HEK293 (cell line): ENCODE measurements at regions not wholly inside any gene's neighbourhood (a gene's known extent, or its start where the extent isn't known, plus 50 kb on each side); places are given as distances from the start of the nearest gene placed in this dataset.

Experiments
- CTCF ChIA-PET: fragments of 350-600 bp; formaldehyde crosslinking; extraction: SDS; loops from one replicate; lab custom pipeline; 2021; ENCODE audit warnings: antibody characterized with exemption; lab: Yijun Ruan, JAX
- POLR2A ChIA-PET: fragments of 300-600 bp; formaldehyde crosslinking; extraction: SDS; loops from one replicate; lab custom pipeline; 2020; ENCODE audit warnings: antibody characterized with exemption, inconsistent platforms; lab: Yijun Ruan, JAX
- H3K27ac ChIP-seq: fragments of 200-500 bp; sonication (Bioruptor generic); 2 replicates; pipeline ENCODE4 v1.5.1; 2014; ENCODE audit warnings: low read depth, low read length, control low read depth, inconsistent platforms; ENCODE audit errors: extremely low read depth
- H3K36me3 ChIP-seq, 2 experiments: fragments of 200-500 bp in 1 of 2; sonication (Bioruptor generic) in 1 of 2; 1 replicate in 1 of 2; 2 replicates in 1 of 2; pipeline ENCODE4 v1.5.1; 2014 to 2017; ENCODE audit warnings: inconsistent platforms in 2 of 2, low read length in 2 of 2; ENCODE audit not compliant: control insufficient read depth in 2 of 2, insufficient read depth in 1 of 2
- H3K4me1 ChIP-seq: fragments of 200-500 bp; sonication (Bioruptor generic); 2 replicates; pipeline ENCODE4 v1.5.1; 2014; ENCODE audit warnings: mild to moderate bottlenecking, low read length, inconsistent platforms; ENCODE audit not compliant: control insufficient read depth, insufficient read depth
- H3K4me3 ChIP-seq: 2 replicates; pipeline ENCODE4 v1.5.1; 2011; ENCODE audit warnings: low read depth, mild to moderate bottlenecking, control low read depth, low read length, moderate library complexity
- H3K9me3 ChIP-seq: fragments of 200-500 bp; sonication (Bioruptor generic); 2 replicates; pipeline ENCODE4 v1.5.1; 2014; ENCODE audit warnings: low read depth, low read length, inconsistent platforms; ENCODE audit not compliant: control insufficient read depth, insufficient read depth
- AEBP2 ChIP-seq: fragments of 450-650 bp; formaldehyde crosslinking; IDR thresholded peaks from 2 replicates; pipeline ENCODE4 v1.5.1; 2016; ENCODE audit warnings: missing biosample characterization, missing genetic modification characterization, borderline replicate concordance
- GLI4 ChIP-seq: fragments of 450-650 bp; formaldehyde crosslinking; IDR thresholded peaks from 2 replicates; pipeline ENCODE4 v1.5.1; 2016; ENCODE audit warnings: missing biosample characterization, missing genetic modification characterization
- HOXC10 ChIP-seq: sonication (generic); formaldehyde crosslinking; IDR thresholded peaks from 2 replicates; pipeline ENCODE4 v1.8.1; 2023; ENCODE audit warnings: mild to moderate bottlenecking, missing genetic modification reagents
- KLF1 ChIP-seq: fragments of 450-650 bp; formaldehyde crosslinking; IDR thresholded peaks from 2 replicates; pipeline ENCODE4 v1.5.1; 2016; ENCODE audit warnings: missing biosample characterization, missing genetic modification characterization
- KLF7 ChIP-seq: fragments of 450-650 bp; formaldehyde crosslinking; IDR thresholded peaks from 2 replicates; pipeline ENCODE4 v1.5.1; 2016; ENCODE audit warnings: missing biosample characterization, missing genetic modification characterization, borderline replicate concordance
- MYNN ChIP-seq: fragments of 450-650 bp; formaldehyde crosslinking; IDR thresholded peaks from 2 replicates; pipeline ENCODE4 v1.5.1; 2016; ENCODE audit warnings: missing biosample characterization, missing genetic modification characterization, borderline replicate concordance
- SCRT1 ChIP-seq: fragments of 450-650 bp; formaldehyde crosslinking; IDR thresholded peaks from 2 replicates; pipeline ENCODE4 v1.5.1; 2016; ENCODE audit warnings: missing biosample characterization, missing genetic modification characterization, borderline replicate concordance
- ZBTB7A ChIP-seq: fragments of 450-650 bp; formaldehyde crosslinking; IDR thresholded peaks from 2 replicates; pipeline ENCODE4 v1.5.1; 2016; ENCODE audit warnings: low read depth, missing biosample characterization, missing genetic modification characterization
- ZNF155 ChIP-seq: fragments of 450-650 bp; formaldehyde crosslinking; IDR thresholded peaks from 2 replicates; pipeline ENCODE4 v1.5.1; 2016; ENCODE audit warnings: missing biosample characterization, missing genetic modification characterization
- ZNF157 ChIP-seq: fragments of 450-650 bp; formaldehyde crosslinking; IDR thresholded peaks from 2 replicates; pipeline ENCODE4 v1.5.1; 2016; ENCODE audit warnings: missing biosample characterization, missing genetic modification characterization
- ZNF175 ChIP-seq: fragments of 450-650 bp; formaldehyde crosslinking; IDR thresholded peaks from 2 replicates; pipeline ENCODE4 v1.5.1; 2016; ENCODE audit warnings: missing biosample characterization, missing genetic modification characterization
- ZNF221 ChIP-seq: fragments of 450-650 bp; formaldehyde crosslinking; IDR thresholded peaks from 2 replicates; pipeline ENCODE4 v1.5.1; 2017; ENCODE audit warnings: missing biosample characterization, missing genetic modification characterization, borderline replicate concordance
- ZNF23 ChIP-seq: fragments of 450-650 bp; formaldehyde crosslinking; IDR thresholded peaks from 2 replicates; pipeline ENCODE4 v1.5.1; 2016; ENCODE audit warnings: missing biosample characterization, missing genetic modification characterization, borderline replicate concordance
- ZNF239 ChIP-seq: fragments of 450-650 bp; formaldehyde crosslinking; IDR thresholded peaks from 2 replicates; pipeline ENCODE4 v1.5.1; 2016; ENCODE audit warnings: missing biosample characterization, missing genetic modification characterization
- ZNF37A ChIP-seq: fragments of 450-650 bp; IDR thresholded peaks from 2 replicates; pipeline ENCODE4 v1.5.1; 2018; ENCODE audit warnings: missing biosample characterization, missing genetic modification characterization
- ZNF473 ChIP-seq: fragments of 450-650 bp; formaldehyde crosslinking; IDR thresholded peaks from 2 replicates; pipeline ENCODE4 v1.5.1; 2017; ENCODE audit warnings: missing biosample characterization, missing genetic modification characterization
- ZNF549 ChIP-seq: fragments of 450-650 bp; IDR thresholded peaks from 2 replicates; pipeline ENCODE4 v1.5.1; 2018; ENCODE audit warnings: missing biosample characterization, missing genetic modification characterization, mild to moderate bottlenecking, inconsistent platforms, moderate library complexity
- ZNF561 ChIP-seq: fragments of 450-650 bp; IDR thresholded peaks from 2 replicates; pipeline ENCODE4 v1.5.1; 2018; ENCODE audit warnings: missing biosample characterization, missing genetic modification characterization, borderline replicate concordance
- ZNF585B ChIP-seq: fragments of 450-650 bp; formaldehyde crosslinking; IDR thresholded peaks from 2 replicates; pipeline ENCODE4 v1.5.1; 2016; ENCODE audit warnings: missing biosample characterization, missing genetic modification characterization
- ZNF600 ChIP-seq: fragments of 450-650 bp; formaldehyde crosslinking; IDR thresholded peaks from 2 replicates; pipeline ENCODE4 v1.5.1; 2016; ENCODE audit warnings: missing biosample characterization, missing genetic modification characterization
- ZNF670 ChIP-seq: fragments of 450-650 bp; formaldehyde crosslinking; IDR thresholded peaks from 2 replicates; pipeline ENCODE4 v1.5.1; 2016; ENCODE audit warnings: missing biosample characterization, missing genetic modification characterization, low read depth
- ZSCAN30 ChIP-seq: fragments of 450-650 bp; IDR thresholded peaks from 2 replicates; pipeline ENCODE4 v1.5.1; 2018; ENCODE audit warnings: missing biosample characterization, mild to moderate bottlenecking, missing genetic modification characterization, moderate library complexity
- TF ChIP-seq, protein P1 (sequence below): fragments of 450-650 bp; formaldehyde crosslinking; IDR thresholded peaks from 2 replicates; pipeline ENCODE4 v1.5.1; 2016; ENCODE audit warnings: missing biosample characterization, missing genetic modification characterization
- TF ChIP-seq, protein P2 (sequence below): fragments of 450-650 bp; formaldehyde crosslinking; IDR thresholded peaks from 2 replicates; pipeline ENCODE4 v1.5.1; 2016; ENCODE audit warnings: missing biosample characterization, missing genetic modification characterization
- TF ChIP-seq, protein P3 (sequence below): fragments of 450-650 bp; formaldehyde crosslinking; IDR thresholded peaks from 2 replicates; pipeline ENCODE4 v1.5.1; 2016; ENCODE audit warnings: missing biosample characterization, missing genetic modification characterization, low read depth
- TF ChIP-seq, protein P4 (sequence below): fragments of 450-650 bp; formaldehyde crosslinking; conservative IDR thresholded peaks from 2 replicates; pipeline ENCODE4 v1.5.1; 2016; ENCODE audit warnings: low read depth, missing biosample characterization, missing genetic modification characterization

GRCh38 chr6:55100686-55101085 is 73.6 kb upstream of the HCRTR2 start:
- H3K4me3 ChIP-seq, result no peak overlapping the region
- H3K36me3 ChIP-seq, result no peaks in the 10 kb centered on the region
- no peaks in the 10 kb centered on the region for H3K9me3 ChIP-seq
- H3K27ac ChIP-seq, result no peak overlapping the region
- CTCF ChIA-PET, result no interaction called here
- TF ChIP-seq MYNN (tag by site-specific recombination) (no peak), ZNF473 (tag by site-specific recombination) (no peak), ZNF221 (tag by site-specific recombination) (no peak), HOXC10 (CRISPR knock-in tag) (no peak), ZNF175 (no peak), ZNF549 (tag by site-specific recombination) (no peak), ZNF157 (tag by site-specific recombination) (no peak), ZNF37A (tag by site-specific recombination) (no peak), ZNF23 (tag by site-specific recombination) (no peak), ZBTB7A (no peak), ZNF561 (tag by site-specific recombination) (no peak), KLF1 (tag by site-specific recombination) (no peak)
- TF ChIP-seq, protein P1, sequence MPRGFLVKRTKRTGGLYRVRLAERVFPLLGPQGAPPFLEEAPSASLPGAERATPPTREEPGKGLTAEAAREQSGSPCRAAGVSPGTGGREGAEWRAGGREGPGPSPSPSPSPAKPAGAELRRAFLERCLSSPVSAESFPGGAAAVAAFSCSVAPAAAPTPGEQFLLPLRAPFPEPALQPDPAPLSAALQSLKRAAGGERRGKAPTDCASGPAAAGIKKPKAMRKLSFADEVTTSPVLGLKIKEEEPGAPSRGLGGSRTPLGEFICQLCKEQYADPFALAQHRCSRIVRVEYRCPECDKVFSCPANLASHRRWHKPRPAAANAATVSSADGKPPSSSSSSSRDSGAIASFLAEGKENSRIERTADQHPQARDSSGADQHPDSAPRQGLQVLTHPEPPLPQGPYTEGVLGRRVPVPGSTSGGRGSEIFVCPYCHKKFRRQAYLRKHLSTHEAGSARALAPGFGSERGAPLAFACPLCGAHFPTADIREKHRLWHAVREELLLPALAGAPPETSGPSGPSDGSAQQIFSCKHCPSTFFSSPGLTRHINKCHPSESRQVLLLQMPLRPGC (tag by site-specific recombination), result no peak
- TF ChIP-seq, protein P2, sequence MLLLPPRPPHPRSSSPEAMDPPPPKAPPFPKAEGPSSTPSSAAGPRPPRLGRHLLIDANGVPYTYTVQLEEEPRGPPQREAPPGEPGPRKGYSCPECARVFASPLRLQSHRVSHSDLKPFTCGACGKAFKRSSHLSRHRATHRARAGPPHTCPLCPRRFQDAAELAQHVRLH (tag by site-specific recombination), result no peak
- TF ChIP-seq, all 188 proteins: peak for 0
- POLR2A ChIA-PET, result interaction anchor here (0.5 kb wide), 1 partner anchor 11 kb away, joined by 4 read pairs; no protein-coding TSS in a partner anchor
- H3K4me1 ChIP-seq, result no peaks in the 10 kb centered on the region

- H3K9me3 ChIP-seq, result no peaks in the 10 kb centered on the region
- no peaks in the 10 kb centered on the region for H3K36me3 ChIP-seq
- H3K4me3 ChIP-seq, result no peak overlapping the region
- POLR2A ChIA-PET, result no interaction called here
- CTCF ChIA-PET, result no interaction called here
- H3K27ac ChIP-seq, result no peak overlapping the region
- H3K4me1 ChIP-seq, result no peaks in the 10 kb centered on the region
- no peak for TF ChIP-seq KLF7 (tag by site-specific recombination)
- TF ChIP-seq ZNF155 (tag by site-specific recombination), result no peak
- no peak for TF ChIP-seq ZNF473 (tag by site-specific recombination)
- no peak for TF ChIP-seq ZNF670
- no peak for TF ChIP-seq AEBP2 (tag by site-specific recombination)
- TF ChIP-seq ZSCAN30 (tag by site-specific recombination), result no peak
- TF ChIP-seq, protein P3, sequence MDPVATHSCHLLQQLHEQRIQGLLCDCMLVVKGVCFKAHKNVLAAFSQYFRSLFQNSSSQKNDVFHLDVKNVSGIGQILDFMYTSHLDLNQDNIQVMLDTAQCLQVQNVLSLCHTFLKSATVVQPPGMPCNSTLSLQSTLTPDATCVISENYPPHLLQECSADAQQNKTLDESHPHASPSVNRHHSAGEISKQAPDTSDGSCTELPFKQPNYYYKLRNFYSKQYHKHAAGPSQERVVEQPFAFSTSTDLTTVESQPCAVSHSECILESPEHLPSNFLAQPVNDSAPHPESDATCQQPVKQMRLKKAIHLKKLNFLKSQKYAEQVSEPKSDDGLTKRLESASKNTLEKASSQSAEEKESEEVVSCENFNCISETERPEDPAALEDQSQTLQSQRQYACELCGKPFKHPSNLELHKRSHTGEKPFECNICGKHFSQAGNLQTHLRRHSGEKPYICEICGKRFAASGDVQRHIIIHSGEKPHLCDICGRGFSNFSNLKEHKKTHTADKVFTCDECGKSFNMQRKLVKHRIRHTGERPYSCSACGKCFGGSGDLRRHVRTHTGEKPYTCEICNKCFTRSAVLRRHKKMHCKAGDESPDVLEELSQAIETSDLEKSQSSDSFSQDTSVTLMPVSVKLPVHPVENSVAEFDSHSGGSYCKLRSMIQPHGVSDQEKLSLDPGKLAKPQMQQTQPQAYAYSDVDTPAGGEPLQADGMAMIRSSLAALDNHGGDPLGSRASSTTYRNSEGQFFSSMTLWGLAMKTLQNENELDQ, result no peak
- TF ChIP-seq ZNF585B (tag by site-specific recombination), result no peak
- no peak for TF ChIP-seq ZNF239 (tag by site-specific recombination)
- no peak for TF ChIP-seq GLI4 (tag by site-specific recombination)
- TF ChIP-seq SCRT1 (tag by site-specific recombination), result no peak
- TF ChIP-seq ZNF600 (tag by site-specific recombination), result no peak
- TF ChIP-seq, protein P4, sequence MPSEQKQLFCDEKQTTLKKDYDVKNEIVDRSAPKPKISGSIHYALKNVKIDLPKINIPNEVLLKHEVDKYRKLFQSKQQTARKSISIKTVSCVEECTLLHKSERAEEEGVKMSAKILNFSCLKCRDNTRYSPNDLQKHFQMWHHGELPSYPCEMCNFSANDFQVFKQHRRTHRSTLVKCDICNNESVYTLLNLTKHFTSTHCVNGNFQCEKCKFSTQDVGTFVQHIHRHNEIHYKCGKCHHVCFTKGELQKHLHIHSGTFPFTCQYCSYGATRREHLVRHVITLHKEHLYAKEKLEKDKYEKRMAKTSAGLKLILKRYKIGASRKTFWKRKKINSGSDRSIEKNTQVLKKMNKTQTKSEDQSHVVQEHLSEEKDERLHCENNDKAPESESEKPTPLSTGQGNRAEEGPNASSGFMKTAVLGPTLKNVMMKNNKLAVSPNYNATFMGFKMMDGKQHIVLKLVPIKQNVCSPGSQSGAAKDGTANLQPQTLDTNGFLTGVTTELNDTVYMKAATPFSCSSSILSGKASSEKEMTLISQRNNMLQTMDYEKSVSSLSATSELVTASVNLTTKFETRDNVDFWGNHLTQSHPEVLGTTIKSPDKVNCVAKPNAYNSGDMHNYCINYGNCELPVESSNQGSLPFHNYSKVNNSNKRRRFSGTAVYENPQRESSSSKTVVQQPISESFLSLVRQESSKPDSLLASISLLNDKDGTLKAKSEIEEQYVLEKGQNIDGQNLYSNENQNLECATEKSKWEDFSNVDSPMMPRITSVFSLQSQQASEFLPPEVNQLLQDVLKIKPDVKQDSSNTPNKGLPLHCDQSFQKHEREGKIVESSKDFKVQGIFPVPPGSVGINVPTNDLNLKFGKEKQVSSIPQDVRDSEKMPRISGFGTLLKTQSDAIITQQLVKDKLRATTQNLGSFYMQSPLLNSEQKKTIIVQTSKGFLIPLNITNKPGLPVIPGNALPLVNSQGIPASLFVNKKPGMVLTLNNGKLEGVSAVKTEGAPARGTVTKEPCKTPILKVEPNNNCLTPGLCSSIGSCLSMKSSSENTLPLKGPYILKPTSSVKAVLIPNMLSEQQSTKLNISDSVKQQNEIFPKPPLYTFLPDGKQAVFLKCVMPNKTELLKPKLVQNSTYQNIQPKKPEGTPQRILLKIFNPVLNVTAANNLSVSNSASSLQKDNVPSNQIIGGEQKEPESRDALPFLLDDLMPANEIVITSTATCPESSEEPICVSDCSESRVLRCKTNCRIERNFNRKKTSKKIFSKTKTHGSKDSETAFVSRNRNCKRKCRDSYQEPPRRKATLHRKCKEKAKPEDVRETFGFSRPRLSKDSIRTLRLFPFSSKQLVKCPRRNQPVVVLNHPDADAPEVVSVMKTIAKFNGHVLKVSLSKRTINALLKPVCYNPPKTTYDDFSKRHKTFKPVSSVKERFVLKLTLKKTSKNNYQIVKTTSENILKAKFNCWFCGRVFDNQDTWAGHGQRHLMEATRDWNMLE, result no peak
Measured at GRCh38 chr6:55101157-55101556, 73.2 kb upstream of the HCRTR2 start.
